HUDEP-2 (cell line): ENCODE measurements at regions not wholly inside any gene's neighbourhood (a gene's known extent, or its start where the extent isn't known, plus 50 kb on each side); places are given as distances from the start of the nearest gene placed in this dataset.

Experiments
- DNase-seq, 76 experiments: peaks; one replicate each; lab custom pipeline; 2025; ENCODE audit not compliant: unreplicated experiment in 76 of 76; lab: John Stamatoyannopoulos, UW

DNA sequence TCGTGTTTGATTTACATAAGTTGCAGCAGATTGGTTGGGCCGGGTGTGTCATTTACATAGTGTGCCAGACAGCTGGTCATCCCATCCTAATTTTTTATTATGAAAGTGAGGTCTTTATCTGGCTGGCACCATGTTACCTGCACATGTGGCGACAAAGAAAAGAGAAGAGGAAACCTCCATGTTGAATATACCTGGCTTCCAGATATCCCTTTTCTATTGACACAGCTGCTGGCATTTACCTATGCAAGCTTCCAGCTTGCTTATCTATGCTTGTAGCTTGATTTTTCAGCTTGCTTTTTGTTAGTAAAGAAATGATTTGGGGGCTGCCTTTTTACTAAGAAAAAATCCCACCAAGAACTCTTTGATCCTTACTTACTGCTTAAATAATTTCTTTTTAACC is 681.3 kb upstream of the SLITRK1 start:
- no peak for DNase-seq

DNA sequence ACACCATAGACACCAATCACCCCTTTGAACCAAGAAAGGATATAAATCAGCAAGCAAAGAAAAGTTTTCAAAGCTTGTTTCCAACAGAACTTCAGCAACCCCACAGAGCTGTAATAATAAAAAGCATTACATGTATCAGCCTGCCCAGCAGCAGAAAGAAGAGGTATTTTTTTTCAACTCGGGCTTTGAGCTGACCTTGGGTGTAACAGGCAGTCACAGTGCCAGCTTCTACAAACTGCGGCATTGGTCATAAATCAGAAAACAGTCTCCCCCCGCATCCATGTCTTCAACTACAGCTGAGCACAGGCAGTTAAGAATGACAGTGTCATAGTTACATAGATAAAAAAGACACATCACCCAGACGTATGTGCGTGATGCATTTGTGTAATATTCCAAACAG is 671.0 kb upstream of the SLITRK1 start:
- DNase-seq: no peak

DNA sequence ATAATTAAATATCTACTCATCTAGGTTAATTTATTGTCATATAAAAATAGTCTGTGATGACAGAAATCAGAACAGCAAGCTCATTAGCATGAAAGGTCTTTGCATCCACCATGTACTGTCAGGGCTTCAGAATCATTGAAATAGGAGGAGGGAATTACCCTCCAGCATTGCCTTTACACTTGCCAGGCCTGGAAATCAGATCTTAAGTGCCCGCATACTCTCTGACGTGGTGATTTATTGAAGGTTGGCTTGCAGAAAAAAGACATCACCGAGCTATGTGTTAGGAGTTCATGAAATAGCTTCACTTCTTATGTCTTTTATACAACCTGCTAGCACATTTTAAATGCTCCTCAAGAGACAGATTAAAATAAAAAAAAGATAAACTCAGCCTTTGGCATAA is 661.7 kb upstream of the SLITRK1 start:
- DNase-seq: no peak

DNA sequence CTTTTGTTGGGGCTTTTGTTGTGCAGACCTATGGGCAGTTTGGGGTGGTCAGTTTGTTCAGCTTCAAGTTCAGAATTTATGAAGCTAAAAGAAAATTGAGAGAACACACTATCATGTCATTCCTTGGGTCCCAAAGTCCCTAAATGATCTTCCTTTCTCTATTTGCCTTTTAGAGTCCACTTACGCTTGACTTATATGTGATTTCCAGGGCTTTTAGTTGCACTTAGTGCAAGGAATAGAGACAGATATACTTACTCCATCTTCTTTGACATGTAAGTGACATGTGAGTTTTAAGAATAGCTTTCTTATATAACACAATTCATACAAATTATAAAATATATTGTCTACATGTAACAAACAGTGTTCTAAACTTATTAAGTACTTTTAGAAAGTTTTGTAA is 660.1 kb upstream of the SLITRK1 start:
- DNase-seq: no peak

DNA sequence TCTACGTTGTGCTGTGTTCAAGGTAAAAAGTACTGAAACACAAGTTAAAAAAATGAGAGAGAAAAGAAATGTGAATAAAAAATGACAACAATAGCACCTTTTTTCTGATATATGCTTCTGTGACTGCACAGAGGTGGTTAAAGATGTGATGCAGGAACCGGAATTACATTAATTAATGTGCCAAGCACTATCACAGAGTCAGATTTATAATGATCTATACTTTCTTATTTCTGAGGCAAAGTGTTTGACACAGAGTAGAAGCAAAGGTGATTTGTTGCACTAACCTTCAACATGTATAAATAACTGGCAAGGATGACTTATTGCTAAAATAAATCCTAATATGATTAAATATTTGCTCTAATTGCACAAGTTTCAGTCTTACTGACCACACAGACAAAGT is 654.6 kb upstream of the SLITRK1 start:
- DNase-seq: no peak

DNA sequence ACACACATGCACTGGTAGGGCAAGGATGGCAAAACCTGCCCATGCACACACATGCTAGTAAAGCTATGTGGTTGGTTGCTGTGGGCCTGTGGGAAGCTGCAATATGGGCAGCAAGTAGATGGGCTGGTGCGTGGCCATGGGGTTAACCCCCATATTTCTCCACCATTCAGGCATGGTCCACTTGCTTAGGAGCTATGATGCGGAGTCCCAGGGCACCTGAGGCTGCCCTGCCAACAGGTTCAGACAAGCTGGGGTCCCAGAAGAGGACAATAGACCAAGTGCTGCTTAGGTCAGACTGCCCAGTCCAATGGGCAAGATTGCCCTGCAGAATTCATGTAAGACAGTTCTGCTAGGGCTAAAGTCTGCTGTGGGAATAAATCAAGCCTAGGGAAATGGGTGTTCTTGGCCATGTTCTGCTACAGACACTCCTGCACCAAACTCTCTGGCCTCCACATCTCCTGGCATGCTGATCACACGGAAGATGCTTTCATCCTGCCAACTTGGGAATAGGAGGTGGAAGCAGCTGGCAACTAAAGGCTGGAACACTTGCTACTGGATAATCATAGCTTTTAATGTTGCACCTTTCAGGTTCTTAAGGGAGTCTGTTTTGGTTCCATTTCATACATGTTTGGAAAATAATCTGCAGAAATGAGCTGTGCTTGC is 646.3 kb upstream of the SLITRK1 start:
- no peak for DNase-seq

- no peak for DNase-seq
Observed at GRCh38 chr13:84525865-84526264, 643.6 kb upstream of the SLITRK1 start.

DNA sequence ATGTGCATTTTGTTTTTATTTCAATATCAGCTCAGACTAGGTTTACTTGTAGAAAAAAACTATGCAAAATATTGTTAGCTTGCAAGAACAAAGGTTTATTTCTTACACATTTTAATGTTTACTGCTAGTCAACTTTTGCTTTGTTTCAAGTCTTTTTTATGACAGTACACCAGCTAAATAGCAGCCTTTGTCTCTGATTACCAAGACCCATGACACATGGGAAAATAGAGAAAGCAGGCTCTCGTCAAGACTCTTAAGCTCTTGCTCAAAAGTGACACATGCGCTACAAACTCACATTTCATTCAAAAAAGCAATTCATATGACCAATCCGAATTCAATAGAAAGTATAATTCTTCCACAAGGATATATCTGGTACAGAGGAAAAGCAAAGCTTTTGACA is 642.3 kb upstream of the SLITRK1 start:
- DNase-seq: no peak

GRCh38 chr13:84500016-84500415 is 617.7 kb upstream of the SLITRK1 start:
- no peak for DNase-seq

DNA sequence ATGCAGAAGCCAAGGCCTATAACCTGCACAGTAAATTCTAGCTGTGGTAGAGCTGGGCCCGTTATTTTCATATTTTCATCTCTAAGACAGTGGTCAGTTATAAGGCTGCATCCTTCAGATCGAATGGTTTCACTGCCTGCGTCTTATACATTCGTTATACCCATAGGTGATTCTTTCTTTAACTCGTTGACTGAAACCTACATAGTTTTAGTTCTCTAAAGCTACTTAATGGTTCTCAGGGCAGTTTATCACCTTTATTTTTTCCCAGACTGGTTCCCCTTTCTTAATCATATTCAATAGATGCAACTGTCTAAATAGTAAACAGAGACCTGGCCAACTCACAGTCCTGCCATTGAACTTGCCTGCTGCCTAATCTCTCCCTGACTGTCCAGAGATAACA is 615.3 kb upstream of the SLITRK1 start:
- DNase-seq: no peak

- DNase-seq: no peak
Observed at GRCh38 chr13:84491952-84492351, 609.7 kb upstream of the SLITRK1 start.

GRCh38 chr13:84487752-84488151 is 605.5 kb upstream of the SLITRK1 start:
- DNase-seq: no peak

- no peak for DNase-seq
Observed at GRCh38 chr13:84481958-84482357, 599.7 kb upstream of the SLITRK1 start.

- DNase-seq: no peak
Observed at GRCh38 chr13:84479656-84480055, 597.4 kb upstream of the SLITRK1 start.

DNA sequence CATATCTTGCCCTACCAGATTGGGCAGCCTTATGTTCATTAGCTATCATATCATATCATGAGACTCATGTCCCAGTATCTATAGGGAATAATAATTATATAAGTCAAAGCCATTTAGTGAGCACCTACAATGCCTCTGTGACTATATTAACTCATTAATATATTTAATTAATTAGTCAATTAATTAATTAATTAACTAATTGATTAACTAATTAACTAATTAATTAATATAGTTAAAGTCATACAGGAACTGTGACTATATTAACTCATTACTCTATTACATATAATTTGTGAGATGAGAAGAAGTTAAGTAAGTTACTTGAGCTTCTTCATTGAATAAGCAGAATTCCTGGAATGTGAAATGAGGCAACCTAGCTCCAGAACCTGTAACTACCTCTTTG is 588.3 kb upstream of the SLITRK1 start:
- DNase-seq: no peak

DNA sequence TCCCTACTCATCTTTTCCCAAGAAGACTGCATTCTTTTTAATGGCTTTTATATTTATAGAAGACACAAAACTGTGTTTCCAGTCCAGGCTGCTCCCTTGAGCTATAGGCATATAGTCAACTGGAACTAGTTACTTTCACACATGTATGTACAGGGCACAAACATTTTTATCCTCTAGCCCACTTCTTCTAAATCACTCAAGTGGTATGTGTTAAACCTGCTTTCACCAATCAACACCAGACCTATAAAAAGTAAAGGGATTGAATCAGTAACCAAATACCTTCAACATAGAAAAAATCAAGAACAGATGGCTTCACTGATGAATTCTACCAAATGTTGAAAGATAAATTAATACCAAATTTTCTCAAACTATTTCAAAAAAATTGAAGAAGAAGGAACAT is 584.2 kb upstream of the SLITRK1 start:
- DNase-seq: no peak

DNA sequence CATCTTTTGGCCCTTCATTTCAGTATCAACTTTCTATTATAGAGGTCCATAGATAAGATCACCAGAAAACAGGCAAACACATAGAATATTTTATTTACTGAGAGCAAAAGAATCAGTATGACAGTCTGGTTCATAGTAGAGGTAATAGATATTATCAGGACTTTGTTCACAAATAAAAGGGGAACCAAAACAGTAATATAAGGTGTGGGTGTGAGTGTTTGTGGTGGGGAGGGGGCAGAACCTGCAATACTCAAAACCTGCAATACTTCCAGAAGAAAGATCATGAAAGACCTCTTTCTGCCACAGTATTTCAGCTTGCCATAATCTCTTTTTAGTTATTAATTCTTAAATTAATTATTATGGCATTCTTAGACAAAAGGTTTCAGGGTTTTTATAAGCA is 578.7 kb upstream of the SLITRK1 start:
- DNase-seq: no peak

DNA sequence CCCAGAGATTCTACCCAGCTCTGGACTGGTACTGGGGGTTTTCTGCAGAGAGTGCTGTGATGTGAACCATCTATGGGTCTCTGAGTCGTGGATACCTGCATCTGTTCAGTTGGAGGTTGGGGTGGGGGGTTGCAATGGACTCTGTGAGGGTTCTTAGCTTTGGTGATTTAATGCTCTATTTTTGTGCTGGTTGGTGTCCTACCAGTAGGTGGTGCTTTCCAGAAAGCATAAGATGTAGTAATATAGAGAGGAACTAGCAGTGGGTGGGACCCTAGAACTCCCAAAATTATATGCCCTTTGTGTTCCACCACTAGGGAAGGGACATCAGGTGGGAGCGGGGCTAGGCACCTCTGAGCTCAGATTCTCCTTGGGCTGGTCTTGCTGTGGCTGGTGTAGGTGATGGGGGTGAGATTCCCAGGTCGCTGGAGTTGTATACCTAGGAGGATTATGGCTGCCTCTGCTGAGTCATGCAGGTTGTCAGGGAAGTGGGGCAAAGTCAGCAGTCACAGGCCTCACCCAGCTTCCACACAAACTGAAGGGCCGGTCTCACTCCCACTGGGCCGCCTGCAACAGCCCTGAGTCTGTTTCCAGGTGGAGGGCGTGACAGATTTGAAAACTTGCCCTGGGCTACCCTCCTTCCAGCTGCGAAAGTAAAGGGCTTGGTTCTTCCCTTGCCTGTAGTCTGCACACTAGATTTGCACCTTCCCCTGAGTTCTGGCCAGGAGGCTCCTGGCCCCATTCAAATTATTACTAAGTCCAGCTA is 573.0 kb upstream of the SLITRK1 start:
- DNase-seq: no peak

- DNase-seq: no peak
Observed at GRCh38 chr13:84447640-84447978, 565.3 kb upstream of the SLITRK1 start.

- no peak for DNase-seq
Observed at GRCh38 chr13:84446972-84447639, 564.8 kb upstream of the SLITRK1 start.

GRCh38 chr13:84445776-84446175 is 563.5 kb upstream of the SLITRK1 start:
- DNase-seq: no peak

GRCh38 chr13:84443463-84443862 is 561.2 kb upstream of the SLITRK1 start:
- DNase-seq: no peak
